Fibroblast of lung (primary cell): ENCODE measurements at regions not wholly inside any gene's neighbourhood (a gene's known extent, or its start where the extent isn't known, plus 50 kb on each side); places are given as distances from the start of the nearest gene placed in this dataset.

Experiments
- DNase-seq, 2 donors: peaks; one replicate each; pipeline versions ENCODE4 v3.0.0 to v3.0.0-alpha.2; 2010; ENCODE audit warnings: low read depth in 2 of 2
- H2AFZ ChIP-seq: 2 replicates; pipeline ENCODE4 v1.5.1; 2012; ENCODE audit warnings: low read length, control low read depth, inconsistent platforms
- H3K27ac ChIP-seq: 2 replicates; pipeline ENCODE4 v1.5.1; 2011; ENCODE audit warnings: low read length, control low read depth; ENCODE audit not compliant: insufficient read depth
- H3K27me3 ChIP-seq: 2 replicates; pipeline ENCODE4 v1.5.1; 2011; ENCODE audit warnings: mild to moderate bottlenecking, low read length; ENCODE audit not compliant: control insufficient read depth, insufficient read depth
- H3K36me3 ChIP-seq: 2 replicates; pipeline ENCODE4 v1.5.1; 2011; ENCODE audit warnings: low read length; ENCODE audit not compliant: control insufficient read depth, insufficient read depth
- H3K4me1 ChIP-seq: 2 replicates; pipeline ENCODE4 v1.5.1; 2011; ENCODE audit warnings: low read length; ENCODE audit not compliant: control insufficient read depth, insufficient read depth; ENCODE audit errors: extremely low read depth
- H3K4me2 ChIP-seq: 2 replicates; pipeline ENCODE4 v1.5.1; 2011; ENCODE audit warnings: low read length, control low read depth; ENCODE audit not compliant: insufficient read depth; ENCODE audit errors: extremely low read depth
- H3K4me3 ChIP-seq, 4 experiments: fragments of 200-600 bp in 1 of 4; sonication (generic) in 1 of 4; replicated peaks in 1 of 4; 2 replicates each; pipeline ENCODE4 v1.5.1; 2011 to 2016; ENCODE audit warnings: low read length in 4 of 4, low read depth in 3 of 4, mild to moderate bottlenecking in 3 of 4, control low read depth in 2 of 4, inconsistent platforms in 1 of 4, mixed read lengths in 1 of 4; ENCODE audit not compliant: insufficient read depth in 1 of 4; ENCODE audit errors: control extremely low read depth in 1 of 4
- H3K79me2 ChIP-seq: 2 replicates; pipeline ENCODE4 v1.5.1; 2012; ENCODE audit warnings: mild to moderate bottlenecking, low read length, inconsistent platforms; ENCODE audit not compliant: control insufficient read depth, insufficient read depth
- H3K9ac ChIP-seq: 2 replicates; pipeline ENCODE4 v1.5.1; 2011; ENCODE audit warnings: mild to moderate bottlenecking, low read length, control low read depth; ENCODE audit not compliant: insufficient read depth
- H3K9me3 ChIP-seq: 2 replicates; pipeline ENCODE4 v1.5.1; 2012; ENCODE audit warnings: low read depth, low read length; ENCODE audit not compliant: control insufficient read depth, insufficient read depth
- H4K20me1 ChIP-seq: 2 replicates; pipeline ENCODE4 v1.5.1; 2011; ENCODE audit warnings: low read length; ENCODE audit not compliant: control insufficient read depth, insufficient read depth; ENCODE audit errors: extremely low read depth
- EZH2 ChIP-seq: IDR thresholded peaks from 2 replicates; pipeline ENCODE4 v1.5.1; 2012; ENCODE audit warnings: low read length, control low read depth, mild to moderate bottlenecking; ENCODE audit errors: missing control alignments
- TF ChIP-seq, protein P1 (sequence below), 2 donors: IDR thresholded peaks in 1 of 2; conservative IDR thresholded peaks in 1 of 2; 1 replicate in 1 of 2; 2 replicates in 1 of 2; pipeline ENCODE4 v1.5.1; 2011 to 2012; ENCODE audit warnings: low read length in 2 of 2, control low read depth in 1 of 2, inconsistent platforms in 1 of 2, low read depth in 1 of 2, mild to moderate bottlenecking in 1 of 2

DNA sequence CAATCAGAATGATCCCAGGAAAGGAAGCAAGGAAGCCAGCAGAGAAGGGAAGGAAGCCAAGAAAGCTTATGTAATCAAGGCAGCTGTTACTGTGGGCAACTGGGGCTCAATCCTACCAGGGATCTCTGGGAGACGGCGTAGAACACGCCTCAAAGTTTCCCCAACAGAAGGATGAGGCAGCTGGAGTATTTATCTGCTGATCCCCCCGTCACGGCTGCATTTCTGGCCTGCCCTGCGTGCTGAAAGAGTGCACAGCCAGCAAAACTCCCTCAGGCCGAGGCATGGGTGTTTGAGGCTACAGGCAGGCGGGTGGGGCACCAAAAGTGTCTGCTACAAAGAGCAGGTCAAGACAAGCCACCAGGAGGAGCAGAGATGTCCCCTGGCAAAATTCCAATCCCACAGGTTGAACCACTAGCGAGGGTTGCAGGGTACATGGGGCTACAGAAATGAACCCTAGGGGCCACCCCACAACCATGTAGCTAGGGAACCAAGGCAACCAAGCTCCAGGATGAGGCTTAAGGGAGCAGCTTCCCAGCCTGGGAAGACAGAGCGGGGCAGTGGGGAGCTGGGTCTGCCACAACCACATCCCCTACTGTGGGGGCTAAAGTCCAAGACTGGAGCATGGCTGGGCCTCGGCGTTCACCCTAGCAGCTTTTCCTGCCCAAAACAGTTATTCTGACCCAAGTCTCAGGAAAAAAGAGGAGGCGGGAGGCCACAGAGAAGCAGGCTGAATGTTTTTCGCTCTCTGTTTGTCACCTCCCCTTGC is 113.4 kb downstream of the BCOR start:
- Histone ChIP-seq H4K20me1 (no peaks in the 10 kb centered on the region), H2AFZ (no peak overlapping the region), H3K9me3 (no peaks in the 10 kb centered on the region), H3K4me2 (no peak overlapping the region), H3K4me1 (no peaks in the 10 kb centered on the region), H3K9ac (no peak overlapping the region), H3K27ac (no peak overlapping the region), H3K4me3 (no peak overlapping the region), H3K27me3 (peaks cover 3% of the 10 kb centered on the region), H3K36me3 (no peaks in the 10 kb centered on the region), H3K79me2 (no peaks in the 10 kb centered on the region)
- DNase-seq = peak; percentile 57 to 60
- TF ChIP-seq, protein P1, sequence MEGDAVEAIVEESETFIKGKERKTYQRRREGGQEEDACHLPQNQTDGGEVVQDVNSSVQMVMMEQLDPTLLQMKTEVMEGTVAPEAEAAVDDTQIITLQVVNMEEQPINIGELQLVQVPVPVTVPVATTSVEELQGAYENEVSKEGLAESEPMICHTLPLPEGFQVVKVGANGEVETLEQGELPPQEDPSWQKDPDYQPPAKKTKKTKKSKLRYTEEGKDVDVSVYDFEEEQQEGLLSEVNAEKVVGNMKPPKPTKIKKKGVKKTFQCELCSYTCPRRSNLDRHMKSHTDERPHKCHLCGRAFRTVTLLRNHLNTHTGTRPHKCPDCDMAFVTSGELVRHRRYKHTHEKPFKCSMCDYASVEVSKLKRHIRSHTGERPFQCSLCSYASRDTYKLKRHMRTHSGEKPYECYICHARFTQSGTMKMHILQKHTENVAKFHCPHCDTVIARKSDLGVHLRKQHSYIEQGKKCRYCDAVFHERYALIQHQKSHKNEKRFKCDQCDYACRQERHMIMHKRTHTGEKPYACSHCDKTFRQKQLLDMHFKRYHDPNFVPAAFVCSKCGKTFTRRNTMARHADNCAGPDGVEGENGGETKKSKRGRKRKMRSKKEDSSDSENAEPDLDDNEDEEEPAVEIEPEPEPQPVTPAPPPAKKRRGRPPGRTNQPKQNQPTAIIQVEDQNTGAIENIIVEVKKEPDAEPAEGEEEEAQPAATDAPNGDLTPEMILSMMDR (conservative IDR thresholded peaks at IDR 0.05 in 1 of 2, IDR thresholded peaks at IDR 0.05 in 1 of 2; ENCODE audit: low read depth in 1 of 2, low read length in 2 of 2) = no peak
- no peak for TF ChIP-seq EZH2

DNA sequence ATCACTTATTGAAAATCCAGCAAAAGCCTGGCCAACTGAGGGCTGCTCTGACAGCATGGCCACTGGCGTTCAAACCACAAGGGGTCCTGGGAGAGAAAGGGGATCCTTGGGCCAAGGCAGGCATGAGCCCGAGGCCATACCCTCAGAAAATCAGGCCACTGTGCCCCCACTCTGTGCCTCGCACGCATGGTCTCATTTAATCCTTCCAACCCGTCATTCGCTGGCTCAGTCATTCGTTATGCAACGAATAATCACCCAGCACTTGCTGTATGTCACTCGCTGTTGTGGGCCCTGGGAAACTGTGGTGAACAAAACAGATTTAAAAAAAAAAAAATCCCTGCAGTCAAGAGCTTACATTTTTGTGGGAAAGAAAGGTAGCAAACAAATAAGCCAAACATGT is 112.7 kb downstream of the BCOR start:
- Histone ChIP-seq H3K27ac (no peak overlapping the region), H3K9me3 (no peaks in the 10 kb centered on the region), H3K4me2 (no peak overlapping the region), H3K36me3 (no peaks in the 10 kb centered on the region), H4K20me1 (no peaks in the 10 kb centered on the region), H3K9ac (no peak overlapping the region), H3K4me1 (no peaks in the 10 kb centered on the region), H3K4me3 (no peak overlapping the region), H3K27me3 (peaks cover 3% of the 10 kb centered on the region), H2AFZ (no peak overlapping the region), H3K79me2 (no peaks in the 10 kb centered on the region)
- TF ChIP-seq, protein P1 (conservative IDR thresholded peaks at IDR 0.05 in 1 of 2, IDR thresholded peaks at IDR 0.05 in 1 of 2; ENCODE audit: low read depth in 1 of 2, low read length in 2 of 2) = no peak
- no peak for TF ChIP-seq EZH2
- DNase-seq = no peak

DNA sequence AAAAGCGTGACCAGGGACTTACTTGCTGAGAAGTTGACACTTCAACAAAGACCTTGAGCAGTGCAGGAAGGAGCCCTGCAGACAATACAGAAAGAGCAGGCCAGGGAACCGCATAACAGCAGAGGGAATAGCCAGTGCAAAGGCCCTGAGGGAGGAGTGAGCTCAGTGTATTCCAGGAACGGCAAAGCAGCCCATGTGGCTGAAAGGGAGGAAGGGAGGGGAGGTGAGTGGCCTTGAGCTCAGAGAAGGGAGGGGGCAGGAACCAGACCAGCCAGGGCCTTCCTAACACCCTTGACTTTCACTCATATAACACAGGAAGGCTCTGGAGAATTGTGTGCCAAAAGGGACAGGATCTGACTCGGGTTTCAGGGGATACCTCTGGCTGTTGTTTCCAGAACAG is 112.2 kb downstream of the BCOR start:
- no peak for DNase-seq
- no peak overlapping the region for H3K4me3 ChIP-seq
- no peak overlapping the region for H3K27ac ChIP-seq
- H2AFZ ChIP-seq = no peak overlapping the region
- H4K20me1 ChIP-seq = no peaks in the 10 kb centered on the region
- H3K27me3 ChIP-seq = peaks cover 3% of the 10 kb centered on the region
- H3K79me2 ChIP-seq = no peaks in the 10 kb centered on the region
- no peaks in the 10 kb centered on the region for H3K9me3 ChIP-seq
- TF ChIP-seq, protein P1 (conservative IDR thresholded peaks at IDR 0.05 in 1 of 2, IDR thresholded peaks at IDR 0.05 in 1 of 2; ENCODE audit: low read depth in 1 of 2, low read length in 2 of 2) = no peak
- TF ChIP-seq EZH2 = no peak
- H3K36me3 ChIP-seq = no peaks in the 10 kb centered on the region
- H3K4me2 ChIP-seq = no peak overlapping the region
- H3K4me1 ChIP-seq = no peaks in the 10 kb centered on the region
- H3K9ac ChIP-seq = no peak overlapping the region
